GM23338 (cell line): ENCODE measurements at regions not wholly inside any gene's neighbourhood (a gene's known extent, or its start where the extent isn't known, plus 50 kb on each side); places are given as distances from the start of the nearest gene placed in this dataset.
"Not testable (repeated sequence)": the region's sequence is repeated elsewhere in the genome, so short reads cannot be mapped to it uniquely, and the experiment has no call there.

Source experiments
- ATAC-seq: fragments of 200-7000 bp; cut with Tn5 transposase; 3 replicates; pipeline ENCODE4 v1.9.1; 2020
- DNase-seq: peaks from one replicate; pipeline ENCODE4 v3.0.0-alpha.2; 2015; ENCODE audit warnings: low spot score
- H2AFZ ChIP-seq: fragments of 200-600 bp; sonication (generic); 2 replicates; pipeline ENCODE4 v1.8.0; 2016; ENCODE audit warnings: antibody characterized with exemption, mild to moderate bottlenecking, moderate library complexity
- H3F3A ChIP-seq: fragments of 200-600 bp; sonication (generic); replicated peaks from 2 replicates; pipeline ENCODE4 v1.8.0; 2017; ENCODE audit warnings: antibody characterized with exemption, mixed run types, low read depth
- H3K27ac ChIP-seq: fragments of 200-600 bp; sonication (generic); 2 replicates; pipeline ENCODE4 v1.6.1; 2016; ENCODE audit warnings: low read depth
- H3K27me3 ChIP-seq: fragments of 200-600 bp; sonication (generic); 2 replicates; pipeline ENCODE4 v1.8.0; 2016; ENCODE audit warnings: mild to moderate bottlenecking, mixed run types, moderate library complexity; ENCODE audit not compliant: insufficient read depth
- H3K36me3 ChIP-seq: fragments of 200-600 bp; sonication (generic); 2 replicates; pipeline ENCODE4 v1.8.0; 2016; ENCODE audit warnings: mild to moderate bottlenecking; ENCODE audit not compliant: insufficient read depth
- H3K4me1 ChIP-seq: fragments of 200-600 bp; sonication (generic); 2 replicates; pipeline ENCODE4 v1.8.0; 2016; ENCODE audit warnings: mild to moderate bottlenecking, moderate library complexity; ENCODE audit not compliant: insufficient read depth
- H3K4me2 ChIP-seq: fragments of 200-600 bp; sonication (generic); 2 replicates; pipeline ENCODE4 v1.7.1; 2017; ENCODE audit warnings: mixed run types
- H3K4me3 ChIP-seq: fragments of 200-600 bp; sonication (generic); 2 replicates; pipeline ENCODE4 v1.6.1; 2016; ENCODE audit warnings: mixed run types
- H3K79me2 ChIP-seq: fragments of 200-600 bp; sonication (generic); replicated peaks from 2 replicates; pipeline ENCODE4 v1.8.0; 2017; ENCODE audit warnings: mild to moderate bottlenecking; ENCODE audit not compliant: insufficient read depth
- H3K9me2 ChIP-seq: fragments of 200-600 bp; sonication (generic); 2 replicates; pipeline ENCODE4 v1.8.0; 2017; ENCODE audit not compliant: insufficient read depth
- H4K20me1 ChIP-seq: fragments of 200-600 bp; sonication (generic); replicated peaks from 2 replicates; pipeline ENCODE4 v1.8.0; 2017; ENCODE audit warnings: mild to moderate bottlenecking; ENCODE audit not compliant: insufficient read depth
- H3K27ac Mint-ChIP-seq: 2 replicates; pipeline ENCODE4 v1.8.0; 2020; ENCODE audit warnings: inconsistent platforms, mild to moderate bottlenecking, moderate library complexity, mixed read lengths
- H3K27me3 Mint-ChIP-seq: 3 replicates; pipeline ENCODE4 v1.8.0; 2022; ENCODE audit warnings: low read depth, mild to moderate bottlenecking, moderate library complexity, mixed read lengths, inconsistent platforms; ENCODE audit not compliant: insufficient read depth, poor library complexity
- H3K36me3 Mint-ChIP-seq: 3 replicates; pipeline ENCODE4 v1.8.0; 2021; ENCODE audit warnings: low read depth, mild to moderate bottlenecking, inconsistent platforms, moderate library complexity, mixed read lengths
- H3K4me1 Mint-ChIP-seq: 3 replicates; pipeline ENCODE4 v1.8.0; 2020; ENCODE audit warnings: mild to moderate bottlenecking, inconsistent platforms, mixed read lengths
- H3K4me3 Mint-ChIP-seq: 3 replicates; pipeline ENCODE4 v1.8.0; 2021; ENCODE audit warnings: moderate library complexity, mild to moderate bottlenecking, inconsistent platforms, mixed read lengths
- H3K9me3 Mint-ChIP-seq: 3 replicates; pipeline ENCODE4 v1.8.0; 2020; ENCODE audit warnings: moderate library complexity, mild to moderate bottlenecking, inconsistent platforms, mixed read lengths
- CREB1 ChIP-seq: fragments of 250-450 bp; sonication (Bioruptor Pico); IDR thresholded peaks from 2 replicates; pipeline ENCODE4 v1.5.0; 2020; ENCODE audit warnings: low read depth, mild to moderate bottlenecking, moderate library complexity
- EZH2 ChIP-seq: fragments of 200-600 bp; sonication (generic); IDR thresholded peaks from one replicate; pipeline ENCODE4 v1.8.0; 2017; ENCODE audit warnings: antibody characterized with exemption, mild to moderate bottlenecking, low read depth; ENCODE audit not compliant: unreplicated experiment
- EZH2phosphoT487 ChIP-seq: fragments of 200-600 bp; sonication (generic); IDR thresholded peaks from one replicate; pipeline ENCODE4 v1.8.1; 2018; ENCODE audit warnings: antibody characterized with exemption; ENCODE audit not compliant: unreplicated experiment
- JUNB ChIP-seq: IDR thresholded peaks from one replicate; pipeline ENCODE4 v1.6.1; 2016; ENCODE audit warnings: antibody characterized with exemption; ENCODE audit not compliant: unreplicated experiment
- NANOG ChIP-seq: IDR thresholded peaks from 2 replicates; pipeline ENCODE4 v1.6.1; 2016; ENCODE audit warnings: antibody characterized with exemption, borderline replicate concordance
- POLR2AphosphoS5 ChIP-seq: IDR thresholded peaks from 2 replicates; pipeline ENCODE4 v1.6.1; 2016; ENCODE audit warnings: antibody characterized with exemption, low read depth
- STAT1 ChIP-seq: IDR thresholded peaks from one replicate; pipeline ENCODE4 v1.6.1; 2016; ENCODE audit warnings: antibody characterized with exemption; ENCODE audit not compliant: unreplicated experiment
- ZNF114 ChIP-seq: fragments of 250-450 bp; sonication (Bioruptor Pico); IDR thresholded peaks from 2 replicates; pipeline ENCODE4 v1.5.0; 2020; ENCODE audit warnings: mild to moderate bottlenecking, moderate library complexity
- ZNF331 ChIP-seq: fragments of 250-450 bp; sonication (Bioruptor Pico); IDR thresholded peaks from 2 replicates; pipeline ENCODE4 v1.5.0; 2020; ENCODE audit warnings: low read depth, mild to moderate bottlenecking, moderate library complexity
- TF ChIP-seq, protein P1 (sequence below): fragments of 250-450 bp; sonication (Bioruptor Pico); IDR thresholded peaks from 2 replicates; pipeline ENCODE4 v1.5.0; 2020; ENCODE audit warnings: mild to moderate bottlenecking, moderate library complexity

DNA sequence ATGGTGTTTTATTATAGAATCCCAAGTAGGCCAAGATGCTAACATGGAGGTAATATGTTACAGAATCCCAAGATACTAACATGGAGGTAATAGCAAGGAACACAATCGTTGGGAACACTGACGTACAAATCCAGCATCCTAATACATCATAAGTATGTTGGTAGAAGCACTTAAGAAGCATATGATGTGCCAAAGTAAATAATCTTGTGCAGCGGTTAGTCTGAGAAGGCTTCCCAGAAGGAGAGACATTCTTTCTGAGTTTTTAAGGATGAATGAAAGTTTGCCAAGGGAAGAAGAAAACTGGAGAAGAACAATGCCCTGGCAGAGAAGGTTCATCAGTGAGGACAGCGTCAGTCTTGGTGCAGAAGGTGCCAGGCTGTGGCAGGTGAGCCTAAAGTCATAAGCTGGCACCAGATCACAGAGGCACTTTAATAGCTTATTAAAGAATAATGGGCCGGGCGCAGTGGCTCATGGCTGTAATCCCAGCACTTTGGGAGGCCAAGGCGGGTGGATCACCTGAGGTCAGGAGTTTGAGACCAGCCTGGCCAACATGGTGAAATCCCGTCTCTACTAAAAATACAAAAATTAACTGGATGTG is 294.5 kb upstream of the PIK3R1 start:
- Mint-ChIP-seq H3K4me3 (no peak overlapping the region), H3K27me3 (no peaks in the 10 kb centered on the region), H3K9me3 (peaks cover 7% of the 10 kb centered on the region; the same call in 1 of the 3 replicates), H3K36me3 (peaks cover 3% of the 10 kb centered on the region; the same call in 1 of the 3 replicates), H3K27ac (no peak overlapping the region), H3K4me1 (no peaks in the 10 kb centered on the region)
- no peaks in the 10 kb centered on the region for H3K36me3 ChIP-seq
- no peak for ATAC-seq
- no peak for TF ChIP-seq ZNF331 (CRISPR knock-in tag)
- no peak for TF ChIP-seq NANOG
- no peak for TF ChIP-seq POLR2AphosphoS5
- no peak for TF ChIP-seq STAT1
- no peak for TF ChIP-seq CREB1 (CRISPR knock-in tag)
- TF ChIP-seq EZH2phosphoT487, result no peak
- no peak for TF ChIP-seq EZH2
- TF ChIP-seq JUNB, result no peak
- no peak for TF ChIP-seq ZNF114
- H3F3A ChIP-seq, result no peaks in the 10 kb centered on the region
- H3K79me2 ChIP-seq, result no peaks in the 10 kb centered on the region
- no peaks in the 10 kb centered on the region for H4K20me1 ChIP-seq
- no peaks in the 10 kb centered on the region for H3K27me3 ChIP-seq
- H3K4me1 ChIP-seq, result no peaks in the 10 kb centered on the region
- no peak for DNase-seq
- H3K4me3 ChIP-seq, result no peak overlapping the region
- no peak overlapping the region for H3K27ac ChIP-seq
- 0 out of 2 replicates have a peak, but pooled peaks cover 3% of the 10 kb centered on the region for H3K9me2 ChIP-seq
- H2AFZ ChIP-seq, result no peak overlapping the region
- H3K4me2 ChIP-seq, result no peak overlapping the region

DNA sequence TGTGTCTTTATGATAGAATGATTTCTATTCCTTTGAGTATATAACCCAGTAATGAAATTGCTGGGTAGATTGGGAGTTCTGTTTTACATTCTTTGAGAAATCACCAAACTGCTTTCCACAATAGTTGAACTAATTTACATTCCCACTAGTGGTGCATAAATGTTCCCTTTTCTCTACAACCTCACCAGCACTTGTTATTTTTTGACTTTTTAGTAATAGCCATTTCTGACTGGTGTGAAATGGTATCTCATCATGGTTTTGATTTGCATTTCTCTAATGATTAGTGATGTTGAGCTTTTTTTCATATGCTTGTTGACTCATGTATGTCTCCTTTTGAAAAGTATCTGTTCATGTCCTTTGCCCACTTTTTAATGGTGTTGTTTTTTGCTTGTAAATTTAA is 296.0 kb upstream of the PIK3R1 start:
- H3K4me3 Mint-ChIP-seq, H3F3A ChIP-seq: not testable (repeated sequence)

DNA sequence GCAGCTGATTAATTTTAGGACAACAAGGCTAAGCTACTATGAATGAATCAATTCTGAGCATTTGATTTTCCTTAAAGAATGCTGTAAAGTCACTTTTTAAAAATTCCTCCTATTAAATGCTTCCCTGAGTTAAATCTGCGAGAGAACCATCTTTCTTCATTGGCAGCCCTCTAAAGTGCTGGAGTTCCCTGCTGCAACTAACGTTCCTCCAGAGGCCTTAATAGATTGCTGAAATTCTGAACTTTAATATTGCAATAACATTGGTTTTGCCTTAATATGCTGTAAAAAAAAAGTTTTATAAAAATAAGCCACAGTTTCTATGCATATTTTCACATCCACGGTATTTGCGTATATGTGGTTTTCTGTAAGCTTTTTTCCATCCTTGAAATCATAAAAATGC is 298.0 kb upstream of the PIK3R1 start:
- H3K4me2 ChIP-seq, result no peak overlapping the region
- H3K27me3 Mint-ChIP-seq, result no peaks in the 10 kb centered on the region
- no peak overlapping the region for H3K27ac Mint-ChIP-seq
- no peaks in the 10 kb centered on the region for H3K4me1 ChIP-seq
- H4K20me1 ChIP-seq, result no peaks in the 10 kb centered on the region
- no peak overlapping the region for H2AFZ ChIP-seq
- no peak overlapping the region for H3K27ac ChIP-seq
- H3K4me1 Mint-ChIP-seq, result peaks cover 1% of the 10 kb centered on the region; the same call in 2 of the 3 replicates
- no peaks in the 10 kb centered on the region for H3K79me2 ChIP-seq
- H3K9me3 Mint-ChIP-seq, result peaks cover 7% of the 10 kb centered on the region; the same call in 1 of the 3 replicates
- ATAC-seq (no peak), DNase-seq (no peak)
- H3K4me3 Mint-ChIP-seq, result no peak overlapping the region
- 0 out of 2 replicates have a peak, but pooled peaks cover 3% of the 10 kb centered on the region for H3K9me2 ChIP-seq
- H3K4me3 ChIP-seq, result no peak overlapping the region
- no peaks in the 10 kb centered on the region for H3K27me3 ChIP-seq
- no peaks in the 10 kb centered on the region for H3K36me3 ChIP-seq
- no peaks in the 10 kb centered on the region for H3F3A ChIP-seq
- H3K36me3 Mint-ChIP-seq, result peaks cover 3% of the 10 kb centered on the region; the same call in 1 of the 3 replicates
- no peak for TF ChIP-seq CREB1 (CRISPR knock-in tag)
- TF ChIP-seq, protein P1, sequence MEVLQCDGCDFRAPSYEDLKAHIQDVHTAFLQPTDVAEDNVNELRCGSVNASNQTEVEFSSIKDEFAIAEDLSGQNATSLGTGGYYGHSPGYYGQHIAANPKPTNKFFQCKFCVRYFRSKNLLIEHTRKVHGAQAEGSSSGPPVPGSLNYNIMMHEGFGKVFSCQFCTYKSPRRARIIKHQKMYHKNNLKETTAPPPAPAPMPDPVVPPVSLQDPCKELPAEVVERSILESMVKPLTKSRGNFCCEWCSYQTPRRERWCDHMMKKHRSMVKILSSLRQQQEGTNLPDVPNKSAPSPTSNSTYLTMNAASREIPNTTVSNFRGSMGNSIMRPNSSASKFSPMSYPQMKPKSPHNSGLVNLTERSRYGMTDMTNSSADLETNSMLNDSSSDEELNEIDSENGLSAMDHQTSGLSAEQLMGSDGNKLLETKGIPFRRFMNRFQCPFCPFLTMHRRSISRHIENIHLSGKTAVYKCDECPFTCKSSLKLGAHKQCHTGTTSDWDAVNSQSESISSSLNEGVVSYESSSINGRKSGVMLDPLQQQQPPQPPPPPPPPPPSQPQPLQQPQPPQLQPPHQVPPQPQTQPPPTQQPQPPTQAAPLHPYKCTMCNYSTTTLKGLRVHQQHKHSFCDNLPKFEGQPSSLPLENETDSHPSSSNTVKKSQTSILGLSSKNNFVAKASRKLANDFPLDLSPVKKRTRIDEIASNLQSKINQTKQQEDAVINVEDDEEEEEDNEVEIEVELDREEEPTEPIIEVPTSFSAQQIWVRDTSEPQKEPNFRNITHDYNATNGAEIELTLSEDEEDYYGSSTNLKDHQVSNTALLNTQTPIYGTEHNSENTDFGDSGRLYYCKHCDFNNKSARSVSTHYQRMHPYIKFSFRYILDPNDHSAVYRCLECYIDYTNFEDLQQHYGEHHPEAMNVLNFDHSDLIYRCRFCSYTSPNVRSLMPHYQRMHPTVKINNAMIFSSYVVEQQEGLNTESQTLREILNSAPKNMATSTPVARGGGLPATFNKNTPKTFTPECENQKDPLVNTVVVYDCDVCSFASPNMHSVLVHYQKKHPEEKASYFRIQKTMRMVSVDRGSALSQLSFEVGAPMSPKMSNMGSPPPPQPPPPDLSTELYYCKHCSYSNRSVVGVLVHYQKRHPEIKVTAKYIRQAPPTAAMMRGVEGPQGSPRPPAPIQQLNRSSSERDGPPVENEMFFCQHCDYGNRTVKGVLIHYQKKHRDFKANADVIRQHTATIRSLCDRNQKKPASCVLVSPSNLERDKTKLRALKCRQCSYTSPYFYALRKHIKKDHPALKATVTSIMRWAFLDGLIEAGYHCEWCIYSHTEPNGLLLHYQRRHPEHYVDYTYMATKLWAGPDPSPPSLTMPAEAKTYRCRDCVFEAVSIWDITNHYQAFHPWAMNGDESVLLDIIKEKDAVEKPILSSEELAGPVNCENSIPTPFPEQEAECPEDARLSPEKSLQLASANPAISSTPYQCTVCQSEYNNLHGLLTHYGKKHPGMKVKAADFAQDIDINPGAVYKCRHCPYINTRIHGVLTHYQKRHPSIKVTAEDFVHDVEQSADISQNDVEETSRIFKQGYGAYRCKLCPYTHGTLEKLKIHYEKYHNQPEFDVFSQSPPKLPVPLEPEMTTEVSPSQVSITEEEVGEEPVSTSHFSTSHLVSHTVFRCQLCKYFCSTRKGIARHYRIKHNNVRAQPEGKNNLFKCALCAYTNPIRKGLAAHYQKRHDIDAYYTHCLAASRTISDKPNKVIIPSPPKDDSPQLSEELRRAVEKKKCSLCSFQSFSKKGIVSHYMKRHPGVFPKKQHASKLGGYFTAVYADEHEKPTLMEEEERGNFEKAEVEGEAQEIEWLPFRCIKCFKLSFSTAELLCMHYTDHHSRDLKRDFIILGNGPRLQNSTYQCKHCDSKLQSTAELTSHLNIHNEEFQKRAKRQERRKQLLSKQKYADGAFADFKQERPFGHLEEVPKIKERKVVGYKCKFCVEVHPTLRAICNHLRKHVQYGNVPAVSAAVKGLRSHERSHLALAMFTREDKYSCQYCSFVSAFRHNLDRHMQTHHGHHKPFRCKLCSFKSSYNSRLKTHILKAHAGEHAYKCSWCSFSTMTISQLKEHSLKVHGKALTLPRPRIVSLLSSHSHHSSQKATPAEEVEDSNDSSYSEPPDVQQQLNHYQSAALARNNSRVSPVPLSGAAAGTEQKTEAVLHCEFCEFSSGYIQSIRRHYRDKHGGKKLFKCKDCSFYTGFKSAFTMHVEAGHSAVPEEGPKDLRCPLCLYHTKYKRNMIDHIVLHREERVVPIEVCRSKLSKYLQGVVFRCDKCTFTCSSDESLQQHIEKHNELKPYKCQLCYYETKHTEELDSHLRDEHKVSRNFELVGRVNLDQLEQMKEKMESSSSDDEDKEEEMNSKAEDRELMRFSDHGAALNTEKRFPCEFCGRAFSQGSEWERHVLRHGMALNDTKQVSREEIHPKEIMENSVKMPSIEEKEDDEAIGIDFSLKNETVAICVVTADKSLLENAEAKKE, result no peak

More for the DNA sequence above, 296.0 kb upstream of the PIK3R1 start:
- not testable (repeated sequence) for H3K79me2 ChIP-seq, H4K20me1 ChIP-seq, H3K36me3 Mint-ChIP-seq, H3K27ac ChIP-seq, DNase-seq, H3K9me3 Mint-ChIP-seq, H3K36me3 ChIP-seq, H3K27ac Mint-ChIP-seq, ATAC-seq, H2AFZ ChIP-seq, H3K4me1 Mint-ChIP-seq, H3K4me1 ChIP-seq, H3K27me3 ChIP-seq, H3K27me3 Mint-ChIP-seq, H3K9me2 ChIP-seq, H3K4me3 ChIP-seq, H3K4me2 ChIP-seq
